ENCODE measurements at regions not wholly inside any gene's neighbourhood (a gene's known extent, or its start where the extent isn't known, plus 50 kb on each side); places are given as distances from the start of the nearest gene placed in this dataset.

DNA sequence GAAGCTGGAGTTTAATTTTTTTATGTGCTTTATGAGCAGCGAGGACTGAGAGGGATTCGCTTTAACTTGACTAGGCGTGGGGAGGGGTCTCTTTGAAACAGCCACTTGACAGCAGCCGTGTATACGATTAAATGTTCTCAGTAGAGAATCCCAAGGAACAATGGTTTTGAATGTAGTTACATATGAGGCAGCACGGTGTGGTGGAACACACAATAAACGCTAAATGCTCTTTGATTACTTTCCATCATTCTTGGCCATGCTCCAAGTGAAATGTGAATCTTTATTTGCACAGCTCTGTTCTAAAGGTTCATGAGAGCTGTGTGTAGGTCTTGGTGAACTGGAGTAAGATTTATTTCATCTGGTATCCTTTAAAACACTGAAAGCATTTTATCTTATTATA, 251.4 kb upstream of the TGFBR2 start:
- DNase-seq (ENCODE audit: low read depth, low spot score), result no peak

DNA sequence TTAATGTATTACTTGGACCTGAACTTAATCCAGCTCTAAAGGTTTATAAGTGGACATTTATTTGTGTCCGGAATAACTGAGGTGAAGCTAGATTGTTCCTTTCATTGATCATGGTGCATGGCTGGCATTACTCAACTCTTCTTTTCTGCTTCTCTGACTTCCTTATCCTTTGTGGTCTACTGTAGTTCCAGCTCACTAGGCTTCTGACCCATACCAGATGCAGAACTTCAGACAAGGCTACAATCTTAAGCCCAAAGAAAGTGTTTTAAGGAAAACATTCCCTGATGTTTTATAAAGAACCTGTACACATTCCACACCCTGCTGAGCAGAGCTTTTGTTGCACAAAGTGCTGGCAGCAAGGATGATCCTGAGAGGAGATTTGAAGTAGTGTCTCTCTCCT, 250.8 kb upstream of the TGFBR2 start:
- DNase-seq (ENCODE audit: low read depth, low spot score), result no peak

DNA sequence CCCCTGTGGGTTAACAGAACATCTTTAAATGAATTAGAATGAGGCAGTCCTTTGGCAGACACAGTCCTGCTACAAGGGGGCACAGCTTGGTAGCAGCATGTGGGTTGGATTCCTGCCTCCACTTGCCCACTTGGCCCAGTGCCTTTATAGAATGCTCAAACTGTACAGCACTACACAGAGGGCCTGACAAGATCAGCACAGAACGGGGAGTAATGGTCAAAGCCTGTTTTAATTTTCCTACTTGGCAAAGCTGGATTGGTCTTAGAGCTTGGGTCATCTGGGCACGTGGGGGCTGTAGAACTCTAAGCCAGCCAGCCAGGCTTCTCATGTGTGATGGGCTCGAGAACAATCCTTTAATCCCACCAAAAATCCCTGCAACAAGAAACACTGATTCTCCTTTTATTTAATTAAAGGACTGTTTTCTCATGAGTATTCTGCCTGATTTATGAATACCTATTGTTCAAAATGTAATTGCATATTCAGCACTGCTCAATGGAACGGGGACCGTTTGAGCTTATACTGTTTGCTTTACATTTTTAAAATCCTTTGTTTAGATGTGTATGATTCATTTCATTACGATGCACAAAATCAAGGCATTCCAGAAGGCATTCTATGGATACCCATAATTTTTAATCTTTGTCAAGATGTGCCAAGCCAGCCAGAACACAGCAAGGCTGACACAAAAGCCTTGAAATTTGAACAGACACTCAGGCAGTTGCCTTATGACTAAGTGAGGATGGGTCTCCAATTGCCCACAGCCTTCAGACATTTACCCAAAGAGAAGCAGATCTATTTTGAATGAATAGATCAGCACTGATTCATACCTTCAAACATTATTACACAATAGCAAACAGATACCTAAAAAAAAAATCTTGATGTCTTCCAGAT, 249.3 kb upstream of the TGFBR2 start:
- DNase-seq (ENCODE audit: low read depth, low spot score), result no peak

DNA sequence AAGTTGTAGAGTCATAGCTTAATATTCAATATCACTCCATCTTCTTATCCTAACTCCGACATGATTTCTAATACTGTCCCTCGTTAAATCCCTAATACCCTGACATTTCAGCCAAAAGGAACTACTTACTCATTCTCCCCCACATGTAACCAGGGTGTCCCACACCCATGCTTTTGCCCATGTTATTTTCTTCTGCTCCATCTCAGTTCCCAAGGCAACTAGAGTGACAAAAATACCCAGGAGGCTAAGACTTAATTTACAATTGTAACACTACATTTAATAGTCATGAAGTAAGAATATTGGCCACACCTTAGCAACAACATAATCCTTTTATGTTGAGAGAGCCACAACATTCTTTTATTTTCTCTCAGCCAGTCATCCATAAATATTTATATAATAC, 248.5 kb upstream of the TGFBR2 start:
- DNase-seq (ENCODE audit: low read depth, low spot score), result no peak

DNA sequence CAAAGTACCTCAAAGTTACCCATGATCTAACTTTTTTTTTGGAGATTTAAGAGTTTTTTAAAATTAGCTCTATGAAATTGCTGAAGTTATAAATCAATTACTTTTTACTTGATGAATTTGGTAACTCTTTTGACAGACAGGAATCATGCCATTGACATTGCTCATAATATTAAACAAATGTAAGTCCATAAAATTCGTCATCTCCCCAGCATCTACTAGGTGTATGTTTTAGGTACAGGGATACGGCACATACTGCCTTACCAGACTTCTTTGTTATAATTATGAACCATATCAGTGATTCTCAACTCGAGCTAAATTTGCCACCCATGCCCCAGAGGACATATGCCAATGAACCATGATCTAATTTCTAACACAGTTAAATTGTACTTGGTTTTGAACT, 247.5 kb upstream of the TGFBR2 start:
- DNase-seq (ENCODE audit: low read depth, low spot score), result no peak

DNA sequence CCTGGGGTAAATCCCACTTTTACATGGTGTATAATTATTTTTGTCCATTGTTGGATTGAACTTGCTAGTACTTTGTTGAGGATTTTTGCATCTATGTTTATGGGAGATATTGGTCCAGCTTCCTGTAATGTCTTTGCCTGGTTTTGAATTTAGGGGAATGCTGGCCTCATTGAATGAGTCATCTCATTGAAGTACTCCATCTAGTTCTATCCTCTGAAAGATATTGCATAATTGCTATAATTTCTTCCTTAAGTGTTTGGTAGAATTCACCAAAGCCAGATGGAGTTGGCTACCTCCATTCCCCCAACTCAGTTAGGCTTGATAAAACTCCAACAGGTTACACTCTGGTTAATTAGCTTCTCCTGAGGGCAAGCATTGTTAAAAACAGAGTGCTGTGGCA, 237.4 kb upstream of the TGFBR2 start:
- DNase-seq (ENCODE audit: low read depth, low spot score), result no peak

DNA sequence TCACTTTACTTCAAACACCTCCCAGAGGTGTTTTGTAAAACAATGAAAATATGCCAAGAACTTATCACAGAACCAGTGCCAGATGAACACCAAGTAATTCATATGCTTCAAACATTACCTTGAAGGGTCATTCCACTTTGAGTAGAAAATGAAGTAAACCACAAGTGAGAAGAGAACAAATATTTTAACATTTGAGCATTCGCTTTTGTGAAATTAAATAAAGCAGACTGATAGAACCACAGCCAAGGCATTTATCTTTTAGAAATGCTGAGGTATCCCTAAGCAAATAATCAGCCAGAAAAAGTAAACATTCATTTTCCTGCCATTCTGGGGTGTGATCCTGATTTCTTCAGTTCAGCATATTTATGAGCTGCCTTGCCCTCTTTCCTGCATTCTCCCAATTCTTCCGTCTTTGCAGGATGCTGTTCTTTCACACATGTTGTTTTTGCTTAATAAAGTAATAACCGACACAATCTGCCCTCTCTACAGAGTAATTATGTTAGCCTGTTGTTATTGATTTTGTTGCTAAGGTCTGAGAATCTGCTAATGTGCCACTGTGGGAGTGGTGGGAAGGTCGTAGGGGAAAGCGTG, 235.6 kb upstream of the TGFBR2 start:
- no peak for DNase-seq (ENCODE audit: low read depth, low spot score)

DNA sequence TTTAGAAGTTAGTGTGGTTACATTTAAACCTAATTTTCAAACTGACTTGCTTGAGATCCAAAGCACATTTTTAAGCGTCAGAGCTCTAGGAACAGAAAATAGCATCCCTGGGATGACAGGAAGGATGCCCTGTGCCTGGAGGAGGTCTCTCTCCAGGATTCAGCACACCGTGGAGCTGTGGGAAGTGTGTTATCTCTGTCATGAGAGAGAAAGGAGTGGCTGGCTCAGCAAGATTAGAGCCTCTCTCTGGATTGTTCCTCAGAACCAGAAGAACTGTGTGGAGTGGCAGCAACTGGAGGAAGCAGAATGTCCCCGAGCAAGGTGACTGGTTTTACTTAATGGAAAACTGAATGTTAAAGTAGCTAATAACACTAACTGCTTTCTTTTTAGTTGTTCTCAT, 233.6 kb upstream of the TGFBR2 start:
- DNase-seq (ENCODE audit: low read depth, low spot score), result no peak

DNA sequence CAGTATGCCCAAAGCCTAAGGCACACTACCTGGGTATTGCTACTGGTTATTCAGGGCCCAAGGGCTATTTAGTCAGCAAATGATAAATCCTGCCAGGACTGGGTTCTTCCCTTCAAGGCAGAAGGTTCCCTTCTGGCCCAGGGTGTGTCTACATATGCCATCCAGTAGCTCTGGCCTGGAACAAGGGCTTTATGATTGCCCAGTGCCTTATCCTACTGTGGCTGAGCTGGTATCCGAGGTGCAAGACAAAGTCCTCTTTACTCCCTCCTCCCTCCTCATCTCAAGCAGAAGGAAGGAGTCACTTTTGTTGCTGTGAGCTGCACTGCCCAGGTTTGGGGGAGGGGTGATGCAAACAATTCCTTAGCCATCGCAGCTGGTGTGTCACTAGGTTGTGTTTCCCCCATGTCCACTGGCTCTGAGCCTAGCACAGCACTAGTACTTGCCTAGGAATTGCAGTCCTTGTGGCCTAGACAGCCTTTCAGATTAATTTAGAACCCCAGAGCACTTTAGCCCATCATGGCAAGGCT, 221.8 kb upstream of the TGFBR2 start:
- DNase-seq (ENCODE audit: low read depth, low spot score), result no peak

DNA sequence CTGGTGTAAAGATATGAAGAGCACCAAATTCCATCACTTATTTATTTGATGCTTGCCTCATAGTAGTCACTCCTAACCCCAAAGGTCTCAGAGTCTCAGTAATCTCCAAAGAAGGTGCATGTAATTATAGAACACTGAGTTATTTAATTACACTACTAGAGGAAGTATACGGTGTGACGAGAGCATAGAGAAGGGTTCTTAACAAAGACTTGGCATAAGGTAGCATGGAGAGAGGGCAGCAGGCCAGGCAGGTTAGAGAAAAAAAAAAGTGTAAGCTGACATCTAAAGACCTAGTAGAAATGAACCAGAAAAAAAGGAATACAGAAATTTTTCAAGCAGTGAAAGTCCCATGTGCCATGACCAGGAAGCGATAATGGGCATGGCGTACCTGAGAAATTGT, 213.3 kb upstream of the TGFBR2 start:
- DNase-seq (ENCODE audit: low read depth, low spot score), result no peak

DNA sequence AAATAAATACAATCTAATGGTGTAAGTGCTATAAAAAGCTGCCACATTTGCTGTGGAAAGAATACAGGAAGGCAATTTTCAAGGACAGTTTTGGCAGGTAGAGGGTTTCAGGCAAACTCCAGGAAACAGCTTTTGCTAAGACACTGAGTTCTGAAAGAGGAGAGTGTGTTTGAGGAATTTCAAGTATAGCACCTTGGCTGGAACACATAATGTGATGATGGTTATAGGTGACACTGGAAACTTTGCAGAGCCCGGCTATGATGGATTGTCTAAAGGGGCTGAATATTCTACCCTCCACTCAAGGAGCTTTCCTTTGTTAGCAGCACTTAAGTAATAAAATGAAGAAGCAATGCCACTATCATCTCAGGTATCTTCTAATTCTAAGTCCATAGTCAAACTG, 209.4 kb upstream of the TGFBR2 start:
- DNase-seq (ENCODE audit: low read depth, low spot score), result no peak

DNA sequence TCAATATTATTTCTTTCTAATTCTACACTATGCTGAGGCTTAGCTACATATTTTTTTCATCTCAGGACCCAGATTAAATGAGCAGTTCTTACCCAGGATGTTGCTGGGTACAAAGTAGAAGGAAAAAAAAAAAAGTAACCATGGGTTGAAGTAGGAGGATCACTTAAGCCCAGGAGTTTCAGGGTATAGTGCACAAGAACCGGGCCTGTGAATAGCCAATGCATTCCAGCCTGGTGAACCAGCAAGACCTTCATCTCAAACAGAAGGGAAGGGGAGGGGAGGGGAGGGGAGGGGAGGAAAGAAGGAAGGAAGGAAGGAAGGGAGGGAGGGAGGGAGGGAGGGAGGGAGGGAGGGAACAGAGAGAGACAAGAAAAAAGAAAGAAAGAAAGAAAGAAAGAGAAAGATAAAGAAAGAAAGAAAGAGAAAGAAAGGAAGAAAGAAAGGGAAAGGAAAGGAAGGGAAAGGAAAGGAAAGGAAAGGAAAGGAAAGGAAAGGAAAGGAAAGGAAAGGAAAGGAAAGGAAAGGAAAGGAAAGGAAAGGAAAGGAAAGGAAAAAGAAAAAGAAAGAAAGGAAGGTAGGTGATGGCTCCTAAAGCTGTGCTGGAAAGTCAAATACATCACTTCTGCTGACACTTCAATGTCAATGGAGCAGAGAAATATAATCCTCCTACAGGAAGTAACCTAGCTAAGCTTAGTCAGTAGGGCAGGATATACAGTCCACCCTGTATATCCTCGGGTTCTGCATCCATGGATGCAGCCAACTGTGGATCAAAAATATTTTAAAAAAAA, 206.8 kb upstream of the TGFBR2 start:
- no peak for DNase-seq (ENCODE audit: low read depth, low spot score)

DNA sequence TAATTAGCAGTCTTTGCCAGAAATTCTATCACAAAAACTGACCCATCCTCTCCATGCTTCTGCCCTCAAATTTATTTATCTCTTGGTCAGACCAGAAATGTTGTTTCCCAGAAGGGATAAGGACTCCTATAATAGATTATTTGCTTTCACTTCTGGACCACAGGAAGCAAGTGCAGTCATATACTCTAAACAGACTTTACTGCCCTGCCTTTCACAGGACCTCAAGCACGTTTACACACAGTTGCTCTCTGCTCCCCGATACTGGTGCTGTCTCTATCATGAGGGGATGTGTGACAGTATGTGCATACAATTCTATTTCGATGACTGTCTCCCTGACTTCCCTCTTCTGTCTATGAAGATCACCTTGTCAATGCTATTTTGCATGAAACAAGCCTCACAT, 205.5 kb upstream of the TGFBR2 start:
- DNase-seq (ENCODE audit: low read depth, low spot score), result no peak

DNA sequence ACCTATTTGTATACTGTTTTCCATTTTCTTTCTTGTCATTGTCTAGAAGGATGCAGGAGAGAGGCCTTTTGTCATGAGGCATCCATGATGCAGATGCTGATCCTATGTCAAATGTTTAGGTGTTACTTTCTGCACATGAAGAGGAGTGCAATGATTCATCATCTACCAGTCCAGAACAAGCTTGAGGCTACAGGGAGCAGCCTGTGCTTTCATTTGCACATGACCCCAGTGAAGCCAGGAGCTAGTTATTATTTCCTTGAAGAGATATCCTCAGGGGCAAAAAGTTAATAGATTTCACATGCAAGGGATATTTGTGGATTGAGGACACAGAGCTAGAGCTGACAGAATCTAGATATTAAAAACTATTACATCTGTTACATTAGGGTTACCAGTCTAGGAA, 204.4 kb upstream of the TGFBR2 start:
- DNase-seq (ENCODE audit: low read depth, low spot score), result no peak

DNA sequence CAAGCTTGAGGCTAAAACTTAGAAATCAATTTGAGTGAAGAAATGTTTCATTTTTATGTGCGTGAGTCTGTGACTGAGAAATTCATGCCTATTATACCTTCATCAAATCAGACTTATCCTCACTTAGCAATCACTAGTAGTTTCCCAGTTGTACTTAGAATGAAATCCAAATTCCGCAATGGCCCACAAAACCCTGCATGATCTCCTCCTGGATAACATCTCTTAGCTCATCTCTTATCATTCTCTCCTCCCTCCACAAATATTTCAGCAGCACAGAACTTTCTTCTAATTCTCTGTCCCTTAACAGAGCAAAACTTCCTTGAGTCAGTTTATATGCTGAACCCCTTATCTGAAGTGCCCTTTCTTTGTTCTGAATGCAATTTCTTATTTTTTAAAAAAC, 198.8 kb upstream of the TGFBR2 start:
- DNase-seq (ENCODE audit: low read depth, low spot score), result no peak

DNA sequence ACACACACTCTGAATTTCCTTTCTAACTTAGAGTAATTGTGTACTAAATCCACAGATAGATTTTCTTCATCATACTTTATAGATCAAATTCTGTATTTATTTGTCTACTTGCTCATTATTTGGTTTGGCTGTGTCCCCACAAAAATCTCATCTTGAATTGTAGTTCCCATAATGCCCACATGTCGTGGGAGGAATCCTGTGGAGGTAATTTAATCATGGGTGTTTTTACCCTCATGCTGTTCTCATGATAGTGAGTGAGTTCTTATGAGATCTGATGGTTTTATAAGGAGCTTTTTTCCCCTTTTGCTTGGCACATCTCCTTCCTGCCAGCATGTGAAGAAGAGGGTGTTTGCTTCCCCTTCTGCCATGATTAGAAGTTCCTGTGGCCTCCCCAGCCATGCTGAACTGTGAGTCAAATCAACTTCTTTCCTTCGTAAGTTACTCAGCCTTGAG, 198.3 kb upstream of the TGFBR2 start:
- no peak for DNase-seq (ENCODE audit: low read depth, low spot score)

DNA sequence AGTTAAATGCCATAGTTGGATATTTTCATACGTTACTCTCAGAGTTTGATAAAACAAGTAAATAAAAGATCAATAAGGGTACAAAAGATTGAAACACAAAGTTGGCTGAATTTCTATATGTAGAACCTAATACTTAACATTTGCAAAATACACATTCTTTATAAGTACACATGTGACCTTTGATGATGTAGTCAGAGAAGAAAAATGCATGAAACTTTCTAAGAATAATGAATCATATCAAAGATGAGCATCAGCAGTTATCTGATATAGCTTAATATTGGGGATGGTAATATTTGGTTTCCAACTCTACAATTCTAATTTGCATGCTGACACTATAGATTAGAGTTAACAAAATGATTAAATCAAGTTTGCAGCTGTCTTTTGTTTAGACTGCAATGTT, 188.0 kb upstream of the TGFBR2 start:
- no peak for DNase-seq (ENCODE audit: low read depth, low spot score)

DNA sequence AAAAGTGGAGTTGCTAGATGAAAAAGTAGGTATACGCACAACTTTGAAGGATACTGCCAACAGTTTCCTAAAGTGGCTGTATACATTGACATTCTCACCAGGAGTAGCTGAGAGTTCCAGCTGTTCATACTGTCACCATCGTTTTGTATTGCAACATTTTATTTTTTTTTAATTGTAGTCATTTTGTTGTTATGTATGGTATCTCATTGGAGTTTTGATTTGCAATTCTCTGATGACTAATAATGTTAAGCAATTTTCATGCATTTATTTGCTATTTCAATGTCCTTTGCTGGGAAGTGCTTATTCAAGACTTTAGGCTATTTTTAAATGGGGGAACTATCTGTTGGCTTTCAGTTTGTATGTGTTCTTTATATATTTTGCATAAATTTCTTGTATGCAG, 185.1 kb upstream of the TGFBR2 start:
- DNase-seq (ENCODE audit: low read depth, low spot score), result no peak

DNA sequence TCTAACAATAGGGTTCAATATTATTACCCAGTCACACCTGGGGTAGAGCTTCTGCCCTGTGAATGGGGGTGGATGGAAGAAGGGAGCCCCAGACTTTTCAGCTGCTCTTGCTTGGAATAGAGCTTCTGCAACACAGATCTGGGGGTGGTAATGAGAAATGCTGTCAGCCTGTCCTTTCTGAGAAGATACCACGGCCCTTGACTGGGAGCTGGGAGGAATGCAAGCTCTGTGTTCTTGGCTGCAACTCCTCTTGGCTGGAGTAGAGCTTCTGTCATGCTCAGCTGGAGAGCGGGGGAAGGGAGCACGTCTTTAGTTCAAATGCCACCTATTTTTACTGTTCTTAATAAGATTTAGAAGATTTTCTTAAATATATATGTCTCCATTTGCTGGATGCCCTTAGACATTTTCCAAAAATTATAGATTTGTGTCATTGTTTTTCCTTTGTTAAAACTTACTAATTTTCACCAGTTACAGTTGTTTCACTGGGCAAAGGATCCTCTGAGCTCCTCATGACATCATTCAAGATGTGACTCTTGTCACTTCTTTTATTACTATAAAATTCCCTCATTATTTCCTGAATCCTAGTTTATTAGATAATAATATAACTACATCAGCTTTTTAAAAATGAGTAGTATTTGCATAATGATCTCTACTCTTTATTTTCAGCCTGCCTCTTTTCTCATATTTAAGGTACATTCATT, 180.0 kb upstream of the TGFBR2 start:
- no peak for DNase-seq (ENCODE audit: low read depth, low spot score)

DNA sequence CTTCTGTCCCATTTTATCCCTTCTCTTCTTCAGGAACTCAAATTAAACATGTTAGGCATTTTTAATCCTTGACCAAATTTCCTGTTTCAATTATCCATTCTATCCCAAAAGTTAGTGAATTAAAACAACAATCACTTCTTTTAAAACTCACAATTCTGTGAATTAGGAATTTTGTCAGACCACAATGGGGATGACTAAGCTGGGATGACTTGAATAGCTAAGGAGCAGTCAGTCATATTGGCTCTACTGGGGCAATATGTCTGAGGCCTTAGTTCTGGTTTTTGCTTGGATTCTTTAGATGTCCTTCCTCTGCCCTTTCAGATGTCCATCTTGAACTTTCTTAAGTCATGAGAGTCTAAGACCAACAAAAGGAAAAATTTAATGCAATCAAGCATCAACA, 178.2 kb upstream of the TGFBR2 start:
- DNase-seq (ENCODE audit: low read depth, low spot score), result no peak

DNA sequence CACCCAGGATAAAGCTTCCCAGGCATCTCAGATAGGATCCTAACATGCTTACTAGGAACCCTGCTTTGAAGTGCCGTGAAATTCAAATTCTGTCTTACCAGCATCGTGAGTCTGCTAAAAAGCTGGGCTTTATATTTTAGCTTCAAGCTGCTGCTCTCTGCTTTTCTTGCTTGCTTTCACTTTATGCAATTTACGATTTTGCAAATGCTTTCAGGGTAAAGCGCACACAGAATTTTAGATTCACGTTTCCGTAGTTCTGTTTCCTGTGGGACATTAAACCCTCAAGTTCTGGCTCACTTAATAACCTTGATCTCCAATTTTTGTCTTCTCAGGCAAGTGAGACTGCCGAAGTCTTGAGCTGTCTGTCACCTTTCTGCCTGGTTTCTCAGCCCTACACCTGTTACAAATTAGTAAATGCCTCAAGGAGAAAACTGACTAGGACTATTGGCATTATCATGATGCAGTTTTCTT, 170.5 kb upstream of the TGFBR2 start:
- DNase-seq (ENCODE audit: low read depth, low spot score), result no peak

DNA sequence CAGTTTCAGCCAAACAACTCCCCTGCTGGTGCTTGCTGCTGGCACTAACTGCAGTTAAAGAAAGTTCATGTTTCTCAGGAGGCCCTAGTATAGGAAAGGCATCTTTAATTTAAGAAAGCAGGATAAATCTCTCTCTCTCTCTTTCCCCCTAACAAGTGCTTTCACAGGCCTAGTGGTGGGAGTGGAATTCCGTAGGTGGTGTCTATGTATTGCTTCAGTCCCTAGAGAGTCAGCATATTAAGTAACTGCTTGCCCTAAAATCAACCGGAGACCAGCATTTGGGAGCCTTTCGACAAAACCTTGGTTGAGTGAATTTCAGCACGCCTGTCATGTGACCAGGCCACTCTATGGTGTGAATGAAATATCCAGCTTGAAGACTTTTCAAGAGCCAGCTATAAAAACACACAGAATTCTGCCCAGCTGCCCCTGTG, 169.2 kb upstream of the TGFBR2 start:
- no peak for DNase-seq (ENCODE audit: low read depth, low spot score)
